GM23248 (cell line): ENCODE measurements at regions not wholly inside any gene's neighbourhood (a gene's known extent, or its start where the extent isn't known, plus 50 kb on each side); places are given as distances from the start of the nearest gene placed in this dataset.

ENCODE experiments used
- EZH2 ChIP-seq: fragments of 200-600 bp; sonication (generic); IDR thresholded peaks from 2 replicates; pipeline ENCODE4 v1.6.1; 2018; ENCODE audit warnings: antibody characterized with exemption, mild to moderate bottlenecking; ENCODE audit not compliant: insufficient read depth, poor library complexity, severe bottlenecking
- EZH2phosphoT487 ChIP-seq: fragments of 200-600 bp; sonication (generic); IDR thresholded peaks from 2 replicates; pipeline ENCODE4 v1.6.1; 2018; ENCODE audit warnings: antibody characterized with exemption, moderate library complexity, mild to moderate bottlenecking, low read depth; ENCODE audit not compliant: insufficient read depth

GRCh38 chr2:41242001-41242331, 790.1 kb upstream of the SLC8A1 start:
- no peak for TF ChIP-seq EZH2
- no peak for TF ChIP-seq EZH2phosphoT487
